HG02759 (cell line): ENCODE measurements at regions not wholly inside any gene's neighbourhood (a gene's known extent, or its start where the extent isn't known, plus 50 kb on each side); places are given as distances from the start of the nearest gene placed in this dataset.
"Not testable (repeated sequence)": the region's sequence is repeated elsewhere in the genome, so short reads cannot be mapped to it uniquely, and the experiment has no call there.

Experiments
- ATAC-seq: cut with Tn5 transposase; IDR thresholded peaks from one replicate; pipeline ENCODE4 v1.9.1; 2021; ENCODE audit warnings: mild to moderate bottlenecking, moderate library complexity; ENCODE audit not compliant: unreplicated experiment

DNA sequence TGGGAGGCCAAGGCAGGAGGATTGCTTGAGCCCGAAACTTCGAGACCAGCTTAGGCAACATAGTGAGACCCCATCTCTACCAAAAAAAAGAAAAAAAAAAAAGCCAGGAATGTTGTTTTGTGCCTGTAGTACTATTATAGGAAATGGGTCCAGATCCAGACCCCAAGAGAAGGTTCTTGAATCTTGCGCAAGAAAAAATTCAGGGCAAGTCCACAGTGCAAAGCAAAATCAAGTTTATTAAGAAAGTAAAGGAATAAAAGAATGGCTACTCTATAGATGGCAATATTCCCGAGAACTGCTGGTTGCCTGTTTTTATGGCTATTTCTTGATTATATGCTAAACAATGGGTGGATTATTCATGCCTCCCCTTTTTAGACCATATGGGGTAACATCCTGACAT is 51.2 kb upstream of the RDX start:
- no peak for ATAC-seq

GRCh38 chr11:110349138-110349996 is 53.0 kb upstream of the RDX start:
- ATAC-seq = peak; percentile 79

- ATAC-seq = not testable (repeated sequence)
These were observed 53.6 kb upstream of the RDX start for GRCh38 chr11:110349997-110350383.

DNA sequence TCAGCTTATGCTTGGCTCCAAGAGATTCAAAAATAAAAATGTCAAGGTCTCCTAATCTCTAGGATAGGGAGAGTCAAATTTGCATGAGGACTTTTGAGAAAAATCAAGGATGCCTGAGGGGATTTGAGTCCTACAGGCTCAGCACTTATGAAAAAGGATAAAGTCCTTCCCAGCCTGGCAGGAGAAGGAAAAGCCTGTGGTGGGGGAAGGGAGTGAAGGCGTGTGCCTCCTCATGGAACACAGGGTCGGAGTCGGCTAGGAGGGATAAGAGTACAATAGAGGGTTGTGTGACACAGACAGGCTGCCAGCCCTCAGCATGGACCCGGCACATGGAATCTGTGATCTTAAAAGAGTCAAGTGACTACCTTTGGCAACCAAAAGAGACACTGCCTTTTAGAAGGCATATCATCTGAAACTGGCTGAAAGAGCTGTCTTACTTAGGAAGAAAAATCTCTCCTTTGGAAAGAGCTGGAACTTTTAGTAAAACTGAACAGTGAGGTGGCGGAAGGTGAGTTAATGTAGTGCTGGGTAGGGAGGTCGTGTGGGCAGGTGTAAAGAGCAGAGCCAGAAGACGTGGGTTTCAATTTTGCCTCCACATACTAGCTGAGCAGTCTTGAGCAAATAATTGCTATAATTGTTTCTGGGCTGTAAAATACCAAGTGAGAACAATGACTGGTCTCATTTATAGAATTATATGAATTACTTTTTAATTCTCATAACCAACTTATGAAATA is 58.8 kb upstream of the RDX start:
- ATAC-seq = no peak

DNA sequence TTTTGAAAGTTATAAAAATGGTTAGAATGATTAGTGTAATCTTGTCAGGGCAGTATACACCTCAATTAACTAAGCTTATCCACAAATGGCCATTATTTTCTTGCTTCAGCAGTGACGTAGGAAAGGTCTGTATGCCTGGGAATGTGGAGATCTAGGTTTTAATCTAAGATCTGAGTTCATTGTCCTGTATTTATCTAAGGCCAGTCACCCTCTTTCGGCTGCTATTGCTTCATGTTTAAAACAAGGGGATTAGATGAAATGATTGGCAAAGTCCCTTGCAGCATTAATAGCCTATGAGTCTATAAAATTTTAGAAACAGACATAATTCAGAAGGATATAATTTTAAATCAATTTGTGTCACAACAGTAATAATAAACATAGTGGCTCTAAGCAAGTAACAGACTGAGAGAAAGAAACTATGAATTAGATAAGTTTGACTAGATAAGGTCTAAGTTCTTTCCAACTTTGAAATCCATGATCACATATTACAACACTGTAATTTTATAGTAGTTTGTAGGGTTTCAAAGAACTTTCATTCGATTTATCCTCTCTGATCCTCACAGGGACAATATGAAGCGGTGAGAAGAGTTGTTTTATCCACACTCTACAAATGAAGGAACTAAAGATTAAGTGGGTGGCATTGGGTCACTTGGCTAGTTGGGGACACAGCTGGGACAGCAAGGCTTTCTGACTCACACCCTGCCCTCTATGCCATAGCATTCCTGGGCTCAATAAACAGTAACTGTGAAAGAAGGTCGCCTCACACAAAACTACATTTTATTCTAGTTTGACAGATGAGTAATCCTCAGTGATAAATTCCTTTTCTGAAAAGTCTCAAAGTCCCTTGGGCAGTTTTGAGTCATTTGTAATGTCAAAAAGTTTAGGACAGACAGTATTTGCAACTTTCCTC is 60.6 kb upstream of the RDX start:
- peak; percentile 39 for ATAC-seq

GRCh38 chr11:110358336-110358735 is 61.9 kb upstream of the RDX start:
- no peak for ATAC-seq

DNA sequence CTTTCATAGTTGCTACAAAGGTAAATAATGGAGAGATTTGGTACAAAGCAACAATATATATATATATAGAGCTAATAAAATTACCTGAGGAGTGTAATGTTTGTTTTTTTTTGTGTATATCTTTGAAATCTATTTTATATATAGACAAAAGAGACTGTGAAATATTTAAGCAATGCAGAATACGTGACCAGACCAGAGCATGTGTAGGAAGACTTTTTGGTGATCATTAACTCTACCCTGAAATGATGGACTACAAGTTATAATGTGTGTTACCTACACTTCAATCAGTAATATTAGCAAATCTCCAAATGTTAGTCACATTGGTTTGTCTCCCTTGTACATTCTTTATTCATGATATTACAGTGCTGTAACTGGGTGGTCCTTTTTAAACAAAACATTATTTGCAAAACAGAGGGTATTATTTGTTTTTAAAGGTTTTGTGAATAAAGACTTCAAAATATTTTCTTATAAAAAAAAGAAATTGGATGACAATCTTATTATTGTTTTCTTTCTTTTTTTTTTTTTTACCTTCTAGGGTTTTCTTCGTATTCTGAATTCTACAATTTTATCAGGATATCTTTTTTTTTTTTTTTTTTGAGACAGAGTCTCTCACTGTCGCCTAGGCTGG is 64.5 kb upstream of the RDX start:
- not testable (repeated sequence) for ATAC-seq

GRCh38 chr11:110362971-110363509 is 66.6 kb upstream of the RDX start:
- ATAC-seq = no peak

GRCh38 chr11:110366291-110366690 is 63.5 kb upstream of the FDX1 start:
- ATAC-seq = no peak

GRCh38 chr11:110367571-110367970 is 62.2 kb upstream of the FDX1 start:
- no peak for ATAC-seq

DNA sequence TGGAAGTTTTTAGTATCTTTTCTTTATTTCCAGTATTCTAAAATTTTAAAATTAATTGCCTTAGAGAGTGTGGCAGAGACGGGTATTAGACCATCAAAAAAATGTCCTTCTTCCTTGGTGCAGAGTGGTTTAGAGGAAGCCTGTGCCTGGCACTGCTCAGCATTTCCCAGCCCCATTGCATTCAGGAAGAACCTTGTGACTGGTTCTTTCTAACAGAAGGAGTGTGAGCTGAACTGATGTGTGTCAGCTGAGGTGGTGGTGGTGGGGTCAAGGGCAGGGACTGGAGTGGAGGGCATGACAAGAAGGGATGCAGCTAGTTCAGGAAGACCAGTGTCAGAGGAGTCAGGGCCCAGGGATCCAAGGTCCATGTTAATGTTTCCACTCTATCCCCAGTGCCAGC is 58.7 kb upstream of the FDX1 start:
- ATAC-seq = no peak

DNA sequence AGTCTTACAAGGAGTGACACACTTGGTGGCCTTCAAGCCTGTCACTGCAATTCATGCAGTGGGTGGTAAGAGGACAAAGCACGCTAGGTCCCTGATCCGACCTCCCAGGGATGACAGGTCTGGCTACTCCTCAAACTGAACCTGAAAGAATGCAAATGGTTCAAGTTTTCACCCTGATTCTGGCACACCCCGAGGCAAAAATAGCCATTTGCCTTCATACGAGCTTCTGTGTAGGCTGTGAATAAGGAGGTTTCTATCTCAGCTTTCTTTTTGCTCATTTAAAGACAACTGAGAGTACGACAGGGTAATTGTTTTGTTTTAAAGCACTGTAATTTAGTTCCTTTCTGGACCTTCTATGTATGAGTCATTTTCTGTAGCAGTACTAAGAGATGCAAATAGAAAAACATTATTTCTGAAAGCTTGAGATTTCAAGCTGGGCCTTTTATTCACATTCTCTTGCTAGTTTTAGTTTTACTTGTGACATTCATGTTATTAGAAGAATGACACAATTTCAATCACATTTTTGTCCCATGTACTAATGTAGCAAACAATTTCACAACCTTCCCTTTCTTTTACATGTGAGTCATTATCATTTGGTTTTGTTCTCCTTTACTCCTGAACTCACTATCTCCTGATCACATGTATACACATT is 56.6 kb upstream of the FDX1 start:
- ATAC-seq = peak; percentile 92

- ATAC-seq = no peak
These were observed 54.8 kb upstream of the FDX1 start for GRCh38 chr11:110374921-110375320.

- no peak for ATAC-seq
These were observed 54.4 kb upstream of the FDX1 start for GRCh38 chr11:110375351-110375750.

GRCh38 chr11:110376021-110376420 is 53.7 kb upstream of the FDX1 start:
- ATAC-seq = no peak

GRCh38 chr11:110376711-110377324 is 52.9 kb upstream of the FDX1 start:
- no peak for ATAC-seq

DNA sequence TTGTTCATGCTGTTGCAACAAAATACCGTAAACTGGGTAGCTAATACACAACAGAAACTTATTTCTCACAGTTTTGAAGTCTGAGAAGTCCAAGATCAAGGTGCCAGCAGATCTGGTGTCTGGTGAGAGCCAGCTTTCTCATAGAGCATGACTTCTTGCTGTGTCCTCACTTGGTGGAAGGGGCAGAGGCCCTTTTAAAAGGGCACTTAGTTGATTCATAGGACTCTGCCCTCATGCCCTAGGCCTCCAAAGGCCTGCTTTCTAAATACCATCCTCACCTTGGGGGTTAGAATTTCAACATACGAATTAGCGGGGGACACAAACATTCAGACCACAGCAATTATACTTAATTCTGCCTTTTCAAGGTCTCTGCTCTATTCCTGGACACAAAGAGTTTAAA is 52.3 kb upstream of the FDX1 start:
- no peak for ATAC-seq

DNA sequence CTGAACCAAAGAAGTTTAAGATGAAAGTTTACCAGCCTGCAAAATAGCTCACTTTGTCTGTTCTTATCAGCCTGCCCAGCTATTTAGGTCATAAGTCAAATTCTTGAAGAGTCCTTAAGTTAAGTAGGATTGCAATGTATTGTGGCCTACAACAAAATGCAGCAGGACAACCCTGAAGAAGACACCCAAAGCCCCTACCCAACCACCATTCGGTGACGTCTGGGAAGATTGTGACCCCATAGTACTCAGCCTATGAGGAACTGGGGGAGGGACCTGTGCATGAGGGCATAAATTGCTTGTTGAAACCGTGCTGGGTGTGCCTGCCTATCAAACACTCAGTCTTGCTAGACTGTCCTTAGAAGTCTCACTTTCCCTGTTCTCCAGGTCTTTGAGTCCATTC is 50.5 kb upstream of the FDX1 start:
- ATAC-seq = no peak

DNA sequence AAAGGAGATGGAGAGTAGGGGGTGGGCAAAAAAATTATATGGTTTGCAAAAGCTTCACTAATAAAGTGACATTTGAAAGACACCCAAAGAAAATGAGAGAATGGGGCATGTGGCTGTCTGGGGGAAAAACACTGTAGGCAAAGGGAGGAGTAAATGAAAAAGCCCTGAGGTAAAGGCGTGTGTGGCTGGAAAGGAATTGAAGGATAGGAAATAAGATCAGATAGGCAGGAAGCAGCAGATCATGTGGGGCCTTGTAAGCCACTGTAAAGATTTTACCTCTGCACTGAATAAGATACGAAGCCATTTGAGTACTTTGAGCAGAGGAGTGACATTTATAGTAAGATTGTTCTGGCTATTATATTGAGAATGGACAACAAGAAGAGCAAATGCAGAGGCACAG is 49.8 kb upstream of the FDX1 start:
- ATAC-seq = no peak
